Endothelial cell of umbilical vein (primary cell): ENCODE measurements at regions not wholly inside any gene's neighbourhood (a gene's known extent, or its start where the extent isn't known, plus 50 kb on each side); places are given as distances from the start of the nearest gene placed in this dataset.

Experiments
- BruUV-seq: library from RNA; stranded (reverse); fragments of 400-500 nt; replicated peaks from 2 replicates; lab custom pipeline; 2021; lab: Mats Ljungman, UMichigan
- CTCF ChIA-PET: fragments of 300-600, 350-600 bp; sonication (Branson Sonifier 250); formaldehyde crosslinking; loops from one replicate; lab custom pipeline; 2021; ENCODE audit warnings: antibody characterized with exemption, inconsistent platforms; lab: Charles Lee
- POLR2A ChIA-PET: fragments of 300-600, 350-600 bp; sonication (Branson Sonifier 250); formaldehyde crosslinking; loops from one replicate; lab custom pipeline; 2021; ENCODE audit warnings: antibody characterized with exemption, inconsistent platforms; lab: Charles Lee
- DNase-seq: peaks from one replicate; pipeline ENCODE4 v3.0.0-alpha.2; 2011; ENCODE audit warnings: low read depth, low spot score
- FAIRE-seq: peaks from 2 replicates; lab custom pipeline; 2011; peaks lifted over from hg19 to GRCh38; lab: Jason Lieb, UNC
- H2AFZ ChIP-seq: 2 replicates; pipeline ENCODE4 v1.6.0; 2012; ENCODE audit warnings: low read depth, low read length, control low read depth, inconsistent platforms
- H3K27ac ChIP-seq: 2 replicates; pipeline ENCODE4 v1.5.1; 2011; ENCODE audit warnings: low read depth, mild to moderate bottlenecking, control low read depth, low read length, moderate library complexity; ENCODE audit not compliant: insufficient read depth
- H3K27me3 ChIP-seq, 2 experiments: 2 replicates each; pipeline versions ENCODE4 v1.6.0 to v1.6.1; 2011; ENCODE audit warnings: low read length in 2 of 2, mixed read lengths in 1 of 2; ENCODE audit not compliant: control insufficient read depth in 2 of 2, insufficient read depth in 2 of 2
- H3K36me3 ChIP-seq, 2 experiments: 2 replicates in 1 of 2; 3 replicates in 1 of 2; pipeline ENCODE4 v1.5.1; 2011; ENCODE audit warnings: low read length in 2 of 2, mild to moderate bottlenecking in 1 of 2, moderate library complexity in 1 of 2; ENCODE audit not compliant: control insufficient read depth in 2 of 2, insufficient read depth in 2 of 2; ENCODE audit errors: extremely low read depth in 1 of 2
- H3K4me1 ChIP-seq: 3 replicates; pipeline ENCODE4 v1.5.1; 2011; ENCODE audit warnings: mild to moderate bottlenecking, low read length; ENCODE audit not compliant: control insufficient read depth, insufficient read depth; ENCODE audit errors: extremely low read depth
- H3K4me2 ChIP-seq: 2 replicates; pipeline ENCODE4 v1.6.1; 2011; ENCODE audit warnings: low read length, control low read depth, mixed read lengths; ENCODE audit not compliant: insufficient read depth
- H3K4me3 ChIP-seq, 3 experiments: fragments of 200-600 bp in 1 of 3; sonication (generic), shearing (Covaris generic) in 1 of 3; replicated peaks in 1 of 3; 2 replicates each; pipeline ENCODE4 v1.5.1; 2011 to 2016; ENCODE audit warnings: control low read depth in 3 of 3, low read length in 3 of 3, mild to moderate bottlenecking in 2 of 3, inconsistent platforms in 1 of 3, low read depth in 1 of 3, moderate library complexity in 1 of 3; ENCODE audit not compliant: insufficient read depth in 1 of 3
- H3K79me2 ChIP-seq: 2 replicates; pipeline ENCODE4 v1.6.0; 2012; ENCODE audit warnings: low read length, inconsistent platforms; ENCODE audit not compliant: control insufficient read depth, insufficient read depth
- H3K9ac ChIP-seq: replicated peaks from 2 replicates; pipeline ENCODE3; 2011; ENCODE audit warnings: low read length, control low read depth; ENCODE audit not compliant: insufficient read depth; ENCODE audit errors: extremely low read depth
- H3K9me1 ChIP-seq: replicated peaks from 3 replicates; pipeline ENCODE4 v1.6.0; 2011; ENCODE audit warnings: mild to moderate bottlenecking, low read length; ENCODE audit not compliant: control insufficient read depth, insufficient read depth; ENCODE audit errors: extremely low read depth
- H3K9me3 ChIP-seq: replicated peaks from 2 replicates; pipeline ENCODE4 v1.5.1; 2012; ENCODE audit warnings: low read length, inconsistent platforms; ENCODE audit not compliant: control insufficient read depth, insufficient read depth
- H4K20me1 ChIP-seq: replicated peaks from 2 replicates; pipeline ENCODE3; 2011; ENCODE audit warnings: mild to moderate bottlenecking, low read length; ENCODE audit not compliant: control insufficient read depth, insufficient read depth; ENCODE audit errors: extremely low read depth
- EZH2 ChIP-seq: IDR thresholded peaks from 2 replicates; pipeline ENCODE4 v1.6.1; 2012; ENCODE audit warnings: borderline replicate concordance, low read depth, mild to moderate bottlenecking, moderate library complexity, low read length, inconsistent platforms; ENCODE audit not compliant: severe bottlenecking
- FOS ChIP-seq: IDR thresholded peaks from 2 replicates; pipeline ENCODE4 v1.6.1; 2011; ENCODE audit warnings: mild to moderate bottlenecking, low read length, moderate library complexity, borderline replicate concordance; ENCODE audit not compliant: insufficient read depth
- GATA2 ChIP-seq: IDR thresholded peaks from 2 replicates; pipeline ENCODE4 v1.7.0; 2011; ENCODE audit warnings: low read depth, mild to moderate bottlenecking, moderate library complexity, mixed read lengths, low read length; ENCODE audit not compliant: insufficient read length, insufficient read depth
- JUN ChIP-seq: IDR thresholded peaks from 2 replicates; pipeline ENCODE4 v1.6.1; 2011; ENCODE audit warnings: borderline replicate concordance, low read depth; ENCODE audit not compliant: insufficient read length, insufficient read depth
- MYC ChIP-seq: IDR thresholded peaks from one replicate; pipeline ENCODE4 v1.6.1; 2011; ENCODE audit warnings: mild to moderate bottlenecking, low read depth, low read length
- POLR2A ChIP-seq: IDR thresholded peaks from 2 replicates; pipeline ENCODE4 v1.6.1; 2012; ENCODE audit warnings: low read depth, mild to moderate bottlenecking, control low read depth, low read length
- POLR2AphosphoS5 ChIP-seq: IDR thresholded peaks from 2 replicates; pipeline ENCODE4 v1.6.1; 2012; ENCODE audit warnings: low read depth, mild to moderate bottlenecking, control low read depth, low read length, moderate library complexity; ENCODE audit not compliant: insufficient read depth
- dilution Hi-C: fragments of 300-500 bp; cut with MboI; formaldehyde crosslinking; loops from one replicate; pipeline ENCODE4 v1.15.0; 2019; ENCODE audit warnings: low sequenced_read_pairs; ENCODE audit not compliant: extremely low pct_ligation_motif_present
- intact Hi-C: fragments of 100-400 bp; cut with micrococcal nuclease; formaldehyde crosslinking; loops from one replicate; pipeline ENCODE4 v1.10.0; 2022
- TF ChIP-seq, protein P1 (sequence below), 2 donors: IDR thresholded peaks; 1 replicate in 1 of 2; 2 replicates in 1 of 2; pipeline ENCODE4 v1.5.1; 2011; ENCODE audit warnings: low read length in 2 of 2, mild to moderate bottlenecking in 2 of 2, moderate library complexity in 2 of 2, control low read depth in 1 of 2, inconsistent platforms in 1 of 2, low read depth in 1 of 2; ENCODE audit not compliant: insufficient read depth in 1 of 2; ENCODE audit errors: extremely low read depth in 1 of 2
- TF ChIP-seq, protein P2 (sequence below): IDR thresholded peaks from 2 replicates; pipeline ENCODE4 v1.6.1; 2011; ENCODE audit not compliant: insufficient read depth, insufficient read length

DNA sequence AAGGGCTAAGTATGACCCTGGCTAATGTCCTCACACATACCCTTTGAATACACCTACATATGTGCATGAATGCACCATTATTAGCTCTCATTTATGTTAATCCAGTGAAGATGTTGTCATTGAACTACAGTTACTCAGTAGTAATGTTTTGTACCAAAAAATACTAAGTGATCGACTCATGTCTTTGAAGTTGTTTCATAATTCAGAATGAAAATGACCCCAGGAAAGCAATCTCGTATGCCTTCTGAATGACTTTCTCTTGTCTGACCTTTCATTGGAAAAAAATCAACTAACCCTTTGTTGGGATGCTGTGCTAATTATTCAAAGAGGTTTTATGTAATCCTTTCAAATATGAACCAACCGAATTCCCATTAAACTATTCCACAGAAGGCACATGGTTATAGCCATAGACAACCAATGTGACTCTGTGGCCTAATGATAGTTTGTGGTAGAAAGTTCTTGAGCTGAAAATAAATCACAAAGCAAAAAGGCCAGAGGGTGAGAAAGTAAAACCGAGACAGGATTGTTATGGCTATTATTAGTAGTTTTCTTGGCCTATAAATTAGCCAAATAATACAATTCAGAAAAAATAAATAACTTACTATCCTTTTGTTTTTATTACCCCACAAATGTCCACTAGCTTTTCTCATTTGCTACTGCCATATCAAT, 86.8 kb upstream of the STARD13 start:
- CTCF ChIA-PET, result interaction anchor here (1.2 kb wide), 1 partner anchor 144 kb away, joined by 3 read pairs; no protein-coding TSS in a partner anchor
- TF ChIP-seq, protein P1, sequence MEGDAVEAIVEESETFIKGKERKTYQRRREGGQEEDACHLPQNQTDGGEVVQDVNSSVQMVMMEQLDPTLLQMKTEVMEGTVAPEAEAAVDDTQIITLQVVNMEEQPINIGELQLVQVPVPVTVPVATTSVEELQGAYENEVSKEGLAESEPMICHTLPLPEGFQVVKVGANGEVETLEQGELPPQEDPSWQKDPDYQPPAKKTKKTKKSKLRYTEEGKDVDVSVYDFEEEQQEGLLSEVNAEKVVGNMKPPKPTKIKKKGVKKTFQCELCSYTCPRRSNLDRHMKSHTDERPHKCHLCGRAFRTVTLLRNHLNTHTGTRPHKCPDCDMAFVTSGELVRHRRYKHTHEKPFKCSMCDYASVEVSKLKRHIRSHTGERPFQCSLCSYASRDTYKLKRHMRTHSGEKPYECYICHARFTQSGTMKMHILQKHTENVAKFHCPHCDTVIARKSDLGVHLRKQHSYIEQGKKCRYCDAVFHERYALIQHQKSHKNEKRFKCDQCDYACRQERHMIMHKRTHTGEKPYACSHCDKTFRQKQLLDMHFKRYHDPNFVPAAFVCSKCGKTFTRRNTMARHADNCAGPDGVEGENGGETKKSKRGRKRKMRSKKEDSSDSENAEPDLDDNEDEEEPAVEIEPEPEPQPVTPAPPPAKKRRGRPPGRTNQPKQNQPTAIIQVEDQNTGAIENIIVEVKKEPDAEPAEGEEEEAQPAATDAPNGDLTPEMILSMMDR (IDR thresholded peaks at IDR 0.05; ENCODE audit: extremely low read depth in 1 of 2, insufficient read depth in 1 of 2, low read depth in 1 of 2, low read length in 2 of 2), result no peak
- TF ChIP-seq FOS, result no peak
- TF ChIP-seq POLR2A, result no peak
- TF ChIP-seq MYC, result no peak
- TF ChIP-seq JUN, result no peak
- TF ChIP-seq, protein P2, sequence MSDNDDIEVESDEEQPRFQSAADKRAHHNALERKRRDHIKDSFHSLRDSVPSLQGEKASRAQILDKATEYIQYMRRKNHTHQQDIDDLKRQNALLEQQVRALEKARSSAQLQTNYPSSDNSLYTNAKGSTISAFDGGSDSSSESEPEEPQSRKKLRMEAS, result no peak
- TF ChIP-seq EZH2, result no peak
- no peak for TF ChIP-seq POLR2AphosphoS5
- TF ChIP-seq GATA2, result no peak
- Histone ChIP-seq H2AFZ (no peak overlapping the region), H3K27ac (no peak overlapping the region), H3K4me3 (no peak overlapping the region), H3K4me2 (no peak overlapping the region), H3K79me2 (no peaks in the 10 kb centered on the region), H4K20me1 (no peaks in the 10 kb centered on the region), H3K36me3 (no peaks in the 10 kb centered on the region), H3K4me1 (peaks cover 5% of the 10 kb centered on the region), H3K27me3 (no peaks in the 10 kb centered on the region), H3K9me1 (no peaks in the 10 kb centered on the region), H3K9me3 (no peaks in the 10 kb centered on the region), H3K9ac (no peak overlapping the region)
- intact Hi-C loops, result no loop called here
- no peak for FAIRE-seq
- dilution Hi-C loops, result no loop called here
- DNase-seq, result no peak
- POLR2A ChIA-PET, result no interaction called here
- BruUV-seq, result no TSS peak
